ENCODE measurements at regions not wholly inside any gene's neighbourhood (a gene's known extent, or its start where the extent isn't known, plus 50 kb on each side); places are given as distances from the start of the nearest gene placed in this dataset.

- SMC1A ChIA-PET (ENCODE audit: uncharacterized antibody, unreplicated experiment) = interaction anchor here (0.7 to 1.4 kb wide), 6 partner anchors 9 to 681 kb away, joined by 3 to 4 read pairs (median 3); no protein-coding TSS in a partner anchor
- RAD21 ChIA-PET (ENCODE audit: unreplicated experiment) = no interaction called here
- TF ChIP-seq ZNF592 (IDR thresholded peaks at IDR 0.05) = no peak
- no peak for TF ChIP-seq YBX1 (IDR thresholded peaks at IDR 0.05)
- no peak for TF ChIP-seq HDAC6 (IDR thresholded peaks at IDR 0.05; ENCODE audit: unreplicated experiment)
- no peak for TF ChIP-seq ZNF24 (IDR thresholded peaks at IDR 0.05)
- TF ChIP-seq CEBPB (IDR thresholded peaks at IDR 0.05; ENCODE audit: borderline replicate concordance in 1 of 2, low read depth in 2 of 2, low read length in 2 of 2) = no peak
- TF ChIP-seq ETV6 (conservative IDR thresholded peaks at IDR 0.05 in 1 of 2, IDR thresholded peaks at IDR 0.05 in 1 of 2; ENCODE audit: borderline replicate concordance in 1 of 2, low read depth in 1 of 2) = no peak
- no peak for TF ChIP-seq DPF2 (IDR thresholded peaks at IDR 0.05)
- TF ChIP-seq JUND (IDR thresholded peaks at IDR 0.05; ENCODE audit: low read depth, low read length) = no peak
- TF ChIP-seq ZBTB11 (CRISPR knock-in tag; IDR thresholded peaks at IDR 0.05) = no peak
- TF ChIP-seq SPI1 (IDR thresholded peaks at IDR 0.05; ENCODE audit: borderline replicate concordance, insufficient read depth, low read depth, low read length) = no peak
- TF ChIP-seq ZNF687 (IDR thresholded peaks at IDR 0.05) = no peak
- no peak for TF ChIP-seq CBX5 (IDR thresholded peaks at IDR 0.05; ENCODE audit: low read depth)
These were observed 1116.2 kb downstream of the DIAPH3 start for GRCh38 chr13:59047546-59047945.

More at GRCh38 chr13:59047546-59047945, 1116.2 kb downstream of the DIAPH3 start:
- POLR2A ChIA-PET = interaction anchor here (1.4 kb wide), 1 partner anchor 12 kb away, joined by 3 read pairs; no protein-coding TSS in a partner anchor
- in situ Hi-C loops (cut with MboI) (no loop called here), intact Hi-C loops (cut with micrococcal nuclease; ENCODE audit: unreplicated experiment) (no loop called here)
- Histone ChIP-seq H2AFZ (ENCODE audit: control insufficient read depth, low read depth, low read length) (no peak overlapping the region), H3K9me3 (replicated peaks; ENCODE audit: control insufficient read depth, insufficient read depth, low read length) (no peaks in the 10 kb centered on the region), H4K20me1 (ENCODE audit: control insufficient read depth, insufficient read depth) (no peaks in the 10 kb centered on the region), H3K36me3 (ENCODE audit: control insufficient read depth in 2 of 2, insufficient read depth in 2 of 2, low read length in 1 of 2) (no peaks in the 10 kb centered on the region), H3K4me2 (ENCODE audit: control insufficient read depth, insufficient read depth) (no peak overlapping the region), H3K27ac (ENCODE audit: control insufficient read depth, insufficient read depth) (no peak overlapping the region), H3K79me2 (ENCODE audit: control insufficient read depth, insufficient read depth, low read length) (no peaks in the 10 kb centered on the region), H3K27me3 (replicated peaks in 1 of 2; ENCODE audit: control insufficient read depth in 2 of 2, insufficient read depth in 2 of 2, low read length in 1 of 2) (no peaks in the 10 kb centered on the region), H3K9ac (ENCODE audit: control insufficient read depth, insufficient read depth, low read length) (no peak overlapping the region), H3K4me3 (no peak overlapping the region), H3K4me1 (ENCODE audit: control insufficient read depth, insufficient read depth, low read length) (no peaks in the 10 kb centered on the region)
- WGBS (ENCODE audit: insufficient coverage, insufficient replicate concordance, low lambda C conversion rate, missing lambda C conversion rate) = 0% methylated on average over 2 of the region's 2 CpGs
- no TSS peak for BruUV-seq (replicated peaks)
- CTCF ChIA-PET = interaction anchor here (1.2 kb wide), 1 partner anchor 23 kb away, joined by 5 read pairs; no protein-coding TSS in a partner anchor
- no peak for FAIRE-seq
- no peak for ATAC-seq
- DNase-seq (ENCODE audit: low read depth, low spot score) = no peak
